PFSK-1 (cell line): ENCODE measurements at regions not wholly inside any gene's neighbourhood (a gene's known extent, or its start where the extent isn't known, plus 50 kb on each side); places are given as distances from the start of the nearest gene placed in this dataset.

Source experiments
- FOXP2 ChIP-seq: optimal IDR thresholded peaks from 2 replicates; pipeline ENCODE3; 2011; ENCODE audit warnings: borderline replicate concordance, control low read depth, inconsistent platforms; ENCODE audit not compliant: insufficient read depth; ENCODE audit errors: extremely low read length, extremely low read depth
- POLR2AphosphoS5 ChIP-seq: IDR thresholded peaks from 2 replicates; pipeline ENCODE4 v1.6.1; 2012; ENCODE audit warnings: low read depth, mild to moderate bottlenecking, control low read depth, low read length, moderate library complexity
- TF ChIP-seq, protein P1 (sequence below), 2 experiments: IDR thresholded peaks; 2 replicates each; pipeline versions ENCODE4 v1.6.1 to v1.8.0; 2011 to 2012; ENCODE audit warnings: low read depth in 2 of 2, low read length in 2 of 2, control low read depth in 1 of 2, inconsistent platforms in 1 of 2, mild to moderate bottlenecking in 1 of 2, moderate library complexity in 1 of 2; ENCODE audit not compliant: insufficient read depth in 1 of 2

GRCh38 chr11:116691771-116692177, 81.0 kb downstream of the BUD13 start:
- TF ChIP-seq, protein P1, sequence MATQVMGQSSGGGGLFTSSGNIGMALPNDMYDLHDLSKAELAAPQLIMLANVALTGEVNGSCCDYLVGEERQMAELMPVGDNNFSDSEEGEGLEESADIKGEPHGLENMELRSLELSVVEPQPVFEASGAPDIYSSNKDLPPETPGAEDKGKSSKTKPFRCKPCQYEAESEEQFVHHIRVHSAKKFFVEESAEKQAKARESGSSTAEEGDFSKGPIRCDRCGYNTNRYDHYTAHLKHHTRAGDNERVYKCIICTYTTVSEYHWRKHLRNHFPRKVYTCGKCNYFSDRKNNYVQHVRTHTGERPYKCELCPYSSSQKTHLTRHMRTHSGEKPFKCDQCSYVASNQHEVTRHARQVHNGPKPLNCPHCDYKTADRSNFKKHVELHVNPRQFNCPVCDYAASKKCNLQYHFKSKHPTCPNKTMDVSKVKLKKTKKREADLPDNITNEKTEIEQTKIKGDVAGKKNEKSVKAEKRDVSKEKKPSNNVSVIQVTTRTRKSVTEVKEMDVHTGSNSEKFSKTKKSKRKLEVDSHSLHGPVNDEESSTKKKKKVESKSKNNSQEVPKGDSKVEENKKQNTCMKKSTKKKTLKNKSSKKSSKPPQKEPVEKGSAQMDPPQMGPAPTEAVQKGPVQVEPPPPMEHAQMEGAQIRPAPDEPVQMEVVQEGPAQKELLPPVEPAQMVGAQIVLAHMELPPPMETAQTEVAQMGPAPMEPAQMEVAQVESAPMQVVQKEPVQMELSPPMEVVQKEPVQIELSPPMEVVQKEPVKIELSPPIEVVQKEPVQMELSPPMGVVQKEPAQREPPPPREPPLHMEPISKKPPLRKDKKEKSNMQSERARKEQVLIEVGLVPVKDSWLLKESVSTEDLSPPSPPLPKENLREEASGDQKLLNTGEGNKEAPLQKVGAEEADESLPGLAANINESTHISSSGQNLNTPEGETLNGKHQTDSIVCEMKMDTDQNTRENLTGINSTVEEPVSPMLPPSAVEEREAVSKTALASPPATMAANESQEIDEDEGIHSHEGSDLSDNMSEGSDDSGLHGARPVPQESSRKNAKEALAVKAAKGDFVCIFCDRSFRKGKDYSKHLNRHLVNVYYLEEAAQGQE (IDR thresholded peaks at IDR 0.05; ENCODE audit: insufficient read depth in 1 of 2, low read depth in 2 of 2, low read length in 2 of 2): peak in 1 of 2 experiments; percentile 41; a peak in 1 of 4 replicates
- TF ChIP-seq POLR2AphosphoS5 (no peak), FOXP2 (no peak)
